NCI-H69 (cell line): ENCODE measurements at regions not wholly inside any gene's neighbourhood (a gene's known extent, or its start where the extent isn't known, plus 50 kb on each side); places are given as distances from the start of the nearest gene placed in this dataset.

Experiments used
- DNase-seq: peaks from one replicate; lab custom pipeline; 2025; lab: John Stamatoyannopoulos, UW

DNA sequence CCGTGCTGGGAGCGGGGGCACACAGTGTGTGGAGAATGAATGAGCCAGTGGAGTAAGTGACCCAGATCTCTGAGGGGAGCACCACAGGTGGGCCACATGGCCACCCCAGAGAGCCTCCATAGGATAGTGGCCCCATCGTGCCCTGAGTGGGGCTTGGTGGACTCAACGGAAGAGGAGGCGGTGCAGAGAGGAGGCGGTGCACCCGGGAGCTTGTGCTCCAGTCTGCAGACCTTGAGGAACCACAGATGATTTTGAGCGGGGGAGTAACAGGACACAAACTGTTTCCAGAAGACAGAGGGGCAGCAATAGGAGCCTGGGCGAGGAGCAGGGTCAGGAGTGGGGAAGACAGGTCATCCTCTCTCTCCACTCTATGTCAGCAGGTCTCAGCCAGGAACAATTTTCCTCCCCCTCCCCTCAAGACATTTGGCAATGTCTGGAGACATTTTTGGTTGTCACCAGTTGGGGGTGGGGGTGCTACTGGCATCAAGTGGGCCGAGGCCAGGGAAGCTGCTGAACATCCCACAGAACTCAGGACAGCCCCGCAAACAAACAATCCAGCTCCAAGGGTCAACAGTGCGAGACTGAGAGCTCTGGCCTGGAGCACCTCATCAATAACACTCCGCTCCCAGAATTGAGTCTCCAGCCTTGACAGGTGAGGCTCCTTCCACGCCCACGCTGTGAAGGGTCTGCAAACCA, 182.2 kb downstream of the USP12 start:
- no peak for DNase-seq

DNA sequence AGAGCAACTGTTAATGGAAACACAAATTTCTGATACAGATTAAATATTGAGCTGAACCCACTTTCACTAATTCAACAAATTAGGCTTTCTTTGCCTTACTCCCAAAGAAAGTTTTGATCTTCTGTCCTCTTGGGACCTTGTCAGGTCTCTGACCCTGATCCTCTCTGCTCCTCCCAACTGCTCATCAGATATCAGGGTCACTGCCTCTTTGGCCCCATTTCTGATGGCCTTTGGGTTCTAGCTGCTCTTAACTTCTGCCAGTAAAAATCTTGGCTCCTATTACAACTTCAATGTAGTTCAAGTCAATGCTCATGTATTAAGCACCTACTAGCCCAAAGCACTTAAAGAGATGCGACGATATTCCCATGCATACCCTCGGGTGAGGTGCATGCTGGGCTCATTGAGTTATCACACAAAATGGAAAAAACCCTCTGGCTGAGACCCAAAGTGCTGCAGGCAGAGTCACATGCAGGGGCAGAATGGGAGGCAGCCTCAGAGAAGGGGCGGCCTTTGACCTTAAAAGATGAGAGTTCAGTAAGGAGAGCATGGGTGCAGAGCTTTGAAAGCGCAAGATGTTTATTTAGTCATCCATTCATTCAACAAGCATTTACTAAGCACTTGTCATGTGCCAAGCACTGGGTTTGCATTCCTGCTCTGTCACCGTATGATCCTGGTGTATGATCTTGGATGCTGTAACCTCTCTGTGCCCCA, 183.4 kb downstream of the USP12 start:
- no peak for DNase-seq

DNA sequence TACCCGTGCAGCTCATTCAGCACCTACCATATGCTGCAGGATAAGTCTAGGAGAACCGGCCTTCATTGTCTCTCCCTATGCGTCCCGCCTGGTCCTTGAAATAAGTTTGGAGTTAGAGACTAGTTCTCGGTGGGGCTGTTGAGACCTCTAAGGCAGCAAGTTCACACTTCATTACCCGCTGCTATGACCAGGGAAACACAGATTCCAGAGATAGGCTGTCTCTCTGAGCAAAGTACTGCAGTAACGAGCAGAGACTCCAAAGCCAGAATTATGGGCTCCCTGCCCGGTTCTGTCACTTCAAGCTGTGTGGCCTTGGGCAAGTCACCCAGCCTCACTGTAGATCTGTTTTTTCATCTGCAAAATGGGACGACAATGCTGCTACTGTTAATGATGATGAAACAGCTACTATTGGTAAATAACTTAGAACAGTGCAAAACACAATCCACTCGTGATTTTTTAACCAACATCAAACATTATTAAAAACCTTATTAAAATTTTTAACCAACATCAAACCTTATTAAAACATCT, 184.1 kb downstream of the USP12 start:
- DNase-seq: no peak

DNA sequence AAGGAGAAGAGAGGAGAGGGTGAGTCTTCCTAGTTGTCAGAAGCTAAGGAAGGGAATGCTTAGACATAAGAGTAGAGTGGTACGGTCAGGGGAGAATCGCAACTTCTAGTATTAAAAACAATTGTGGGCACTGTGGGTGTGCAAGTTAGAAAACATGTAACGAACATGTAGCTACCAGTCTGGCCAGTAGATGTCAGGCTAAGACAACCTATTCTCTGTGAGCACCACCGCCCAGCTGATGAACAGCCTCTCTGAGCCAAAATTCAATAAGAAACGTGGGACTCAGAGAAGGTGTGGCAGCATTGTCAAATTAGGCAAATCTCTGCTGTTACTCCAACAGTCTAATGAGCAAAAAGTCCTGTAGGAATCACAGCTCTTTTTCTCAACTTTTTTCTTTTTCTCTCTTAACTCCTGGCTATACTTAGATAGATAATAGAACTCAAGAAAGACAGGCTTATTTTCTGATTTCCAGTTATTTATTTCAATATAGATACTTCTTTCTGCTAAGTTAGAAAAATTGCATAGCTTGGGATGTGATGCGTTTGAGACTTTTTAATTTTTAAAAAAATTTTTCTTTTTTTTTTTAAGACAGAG, 186.2 kb downstream of the USP12 start:
- DNase-seq: peak; percentile 65

DNA sequence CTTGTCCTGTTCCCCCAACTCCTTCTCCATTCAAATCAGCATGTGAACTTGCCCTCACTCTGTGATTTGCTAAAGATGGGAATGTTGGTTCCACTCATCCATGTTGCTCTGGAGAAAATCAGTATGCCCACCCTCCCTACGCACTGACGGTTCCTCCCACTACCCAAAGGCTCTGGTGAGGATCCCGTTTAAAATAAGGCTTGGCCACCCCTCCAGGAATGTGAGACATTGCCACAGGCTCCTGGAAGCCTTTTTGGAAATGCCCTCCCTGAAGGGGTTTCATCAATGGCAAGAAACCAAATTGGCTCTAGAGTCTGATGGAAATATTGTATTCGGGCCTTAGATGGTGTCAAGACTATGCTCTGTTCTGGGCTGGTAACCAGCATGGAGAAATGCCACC, 187.3 kb downstream of the USP12 start:
- DNase-seq: no peak

DNA sequence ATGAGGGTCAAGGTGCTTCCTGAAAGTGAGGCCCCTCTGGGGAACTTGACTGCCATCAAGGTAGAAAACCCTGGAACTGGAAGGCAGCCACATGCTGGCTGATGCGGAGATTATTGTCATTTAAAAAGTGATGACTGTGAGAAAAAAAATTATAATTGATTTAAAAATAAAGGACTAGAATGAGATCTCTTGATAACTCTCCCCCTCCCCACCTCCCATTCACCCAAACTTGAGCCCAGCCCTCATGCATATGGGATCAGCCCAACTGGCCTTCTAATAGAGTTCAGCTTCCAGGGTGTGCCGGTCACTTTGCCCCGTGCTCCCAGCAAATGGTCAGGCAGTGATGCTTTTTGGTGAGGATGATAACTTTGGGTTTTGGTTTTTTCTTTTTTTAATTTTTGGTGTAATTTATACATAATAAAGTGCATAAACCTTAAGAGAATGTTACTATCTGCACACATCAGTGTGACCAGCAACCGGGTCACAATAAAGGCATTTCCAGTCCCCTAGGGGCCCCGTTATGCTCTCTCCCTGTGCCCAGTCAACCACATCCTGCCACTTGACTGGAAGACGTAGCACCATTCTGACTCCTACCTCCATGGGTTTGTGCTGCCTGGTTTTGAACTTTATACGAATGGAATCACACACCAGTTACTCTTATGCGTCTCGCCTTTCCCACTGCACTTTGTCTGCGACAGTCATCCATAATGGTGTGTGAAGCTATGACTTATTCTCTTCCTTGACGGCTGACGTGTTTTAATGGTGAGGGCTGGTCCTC, 187.9 kb downstream of the USP12 start:
- no peak for DNase-seq

DNA sequence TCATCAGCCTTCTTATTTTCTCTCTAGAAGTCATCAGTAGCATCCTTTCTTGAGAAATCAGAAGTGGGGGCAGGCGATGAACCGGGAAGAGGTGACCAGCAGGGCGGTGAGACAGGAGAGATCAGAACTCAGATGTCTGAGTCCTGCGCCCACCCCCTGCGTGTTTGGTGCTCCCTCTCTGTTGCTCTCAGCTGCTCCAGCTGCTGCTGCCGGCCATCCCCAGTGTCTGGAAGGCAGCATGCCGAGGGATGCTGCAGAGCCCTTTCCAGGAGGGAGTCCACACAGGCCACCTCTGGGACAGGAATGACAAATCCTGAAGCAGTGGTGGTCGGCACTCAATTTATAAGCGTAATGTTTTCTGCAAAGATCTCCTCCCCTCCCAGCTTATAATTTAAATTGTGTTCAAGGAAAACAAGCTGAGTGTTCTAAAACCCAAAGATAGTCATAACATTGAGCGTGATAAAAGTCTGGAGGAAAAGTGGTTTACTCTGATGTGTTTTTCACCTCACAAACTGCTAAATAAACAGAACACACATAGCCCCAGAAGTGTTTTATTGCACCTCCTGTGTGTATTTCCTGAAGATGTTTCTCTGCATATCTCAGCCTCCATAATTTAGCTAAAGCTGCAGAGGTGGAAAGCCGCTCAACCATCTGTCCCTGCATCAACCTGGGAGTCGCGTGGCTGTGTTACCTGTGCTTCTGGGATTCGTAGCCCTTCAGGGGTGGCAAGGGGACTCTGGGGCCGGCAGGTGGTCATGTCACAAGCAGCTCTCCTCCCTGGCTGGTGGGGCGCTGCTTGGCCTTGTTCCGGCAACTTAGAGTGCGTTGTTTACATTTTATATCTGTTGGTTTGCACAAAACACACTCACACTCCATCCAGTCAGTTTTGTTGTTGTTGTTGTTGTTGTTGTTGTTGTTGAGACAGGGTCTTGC, 191.2 kb downstream of the USP12 start:
- DNase-seq: no peak

DNA sequence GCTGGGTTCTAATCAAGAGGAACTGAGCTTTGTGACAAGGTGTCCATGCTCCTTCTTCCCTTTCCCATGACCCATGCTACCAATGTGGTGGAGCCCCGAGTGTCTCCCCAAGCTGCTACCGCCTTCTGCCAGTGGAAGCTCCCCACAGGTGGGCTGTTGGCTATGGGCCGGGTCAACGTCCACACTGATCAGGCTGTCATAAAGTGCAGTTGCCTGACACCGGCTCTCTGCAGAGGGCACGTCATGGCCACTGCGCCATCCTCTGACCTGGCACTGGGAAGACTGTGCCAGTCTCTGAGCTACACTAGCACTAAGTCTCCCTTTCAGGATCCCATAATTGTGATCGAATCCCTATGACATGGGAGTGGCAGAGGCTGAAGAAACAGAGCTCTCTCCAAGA, 192.3 kb downstream of the USP12 start:
- DNase-seq: no peak

DNA sequence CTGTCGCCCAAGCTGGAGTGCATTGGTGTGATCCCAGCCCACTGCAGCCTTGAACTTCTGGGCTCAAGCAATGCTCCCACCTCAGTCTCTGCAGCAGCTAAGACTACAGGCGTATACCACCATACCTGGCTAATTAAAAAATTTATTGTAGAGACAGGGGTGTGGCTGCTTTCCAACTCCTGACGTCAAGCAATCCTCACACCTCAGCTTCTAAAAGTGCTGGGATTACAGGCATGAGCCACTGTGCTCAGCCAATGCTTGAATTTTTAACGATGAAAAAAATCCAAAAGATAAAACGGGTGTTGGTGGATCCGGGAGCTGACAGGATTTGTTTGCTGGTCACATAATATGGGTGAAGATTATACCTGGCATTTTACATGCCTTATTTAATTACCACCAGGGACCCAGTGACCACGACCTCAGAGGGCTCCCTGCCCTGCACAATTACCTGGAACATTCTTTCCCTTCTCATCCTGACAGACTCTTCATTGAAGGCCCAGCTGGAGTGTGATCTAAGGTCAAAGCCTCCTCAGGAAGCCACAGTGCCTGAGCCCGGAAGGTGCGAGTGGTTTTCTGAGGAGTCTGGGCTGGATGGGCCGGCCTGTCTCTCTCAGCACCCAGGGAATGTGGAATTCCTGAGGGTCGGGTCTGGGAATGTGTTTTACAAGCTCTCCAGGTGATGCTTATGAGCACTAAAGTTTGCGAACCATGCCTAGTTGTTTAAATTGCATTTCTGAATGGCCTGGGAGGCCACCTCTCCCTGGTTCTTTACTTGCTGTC, 193.3 kb downstream of the USP12 start:
- DNase-seq: no peak

DNA sequence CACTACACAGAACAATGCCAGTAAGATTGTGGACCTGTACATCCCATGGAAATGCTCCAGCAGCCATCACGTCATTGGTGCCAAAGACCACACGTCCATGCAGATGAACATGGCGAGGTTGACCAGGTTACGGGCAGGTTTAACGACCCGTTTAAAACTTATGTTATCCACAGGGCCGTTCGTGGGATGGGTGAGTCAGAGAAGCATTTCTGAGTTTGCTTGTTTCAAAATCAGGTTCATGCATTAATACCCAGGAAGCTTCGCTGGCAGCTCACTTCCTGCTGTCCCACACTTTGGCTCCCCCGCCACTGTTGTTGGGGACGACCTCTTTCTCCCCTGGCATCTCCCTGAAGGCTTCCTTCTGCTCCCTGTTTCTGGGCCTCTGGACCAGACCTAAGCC, 194.1 kb downstream of the USP12 start:
- DNase-seq: no peak

DNA sequence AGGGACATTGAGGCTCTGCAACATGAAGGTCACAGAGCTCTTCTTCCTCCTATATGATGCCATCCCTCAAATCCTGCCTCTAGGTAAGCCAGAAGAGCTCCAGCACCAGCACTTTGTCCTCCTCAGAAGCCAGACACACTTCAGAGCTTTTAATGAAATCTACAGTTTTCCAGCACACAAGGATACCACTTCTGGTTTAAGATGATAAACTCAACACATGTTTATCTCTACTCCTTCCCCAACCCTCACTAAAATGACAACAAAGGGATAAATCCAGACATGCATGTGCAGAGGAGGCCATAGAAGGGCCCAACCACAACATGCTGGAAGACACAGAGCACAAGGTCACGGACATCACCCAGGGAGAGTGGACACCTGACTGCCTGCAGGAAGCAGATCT, 195.3 kb downstream of the USP12 start:
- no peak for DNase-seq

DNA sequence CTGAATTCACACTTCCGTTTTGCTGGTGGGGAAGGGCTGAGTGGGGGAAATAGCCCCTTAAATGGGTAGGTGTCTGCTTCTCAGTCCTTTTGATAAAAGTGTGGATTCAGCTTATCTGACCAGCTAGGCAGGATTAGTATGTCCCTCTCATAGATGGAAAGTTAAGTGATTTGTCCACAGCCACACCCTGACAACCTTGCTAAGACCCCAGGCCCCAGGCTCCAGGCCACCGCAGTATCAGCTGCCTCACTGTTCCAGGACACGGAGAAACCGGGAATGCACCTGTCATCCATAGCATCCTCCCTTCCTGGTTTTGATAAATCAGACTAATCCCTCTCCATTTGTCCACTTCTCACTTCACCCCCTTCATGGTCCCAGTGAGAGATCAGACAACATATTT, 197.7 kb downstream of the USP12 start:
- no peak for DNase-seq

DNA sequence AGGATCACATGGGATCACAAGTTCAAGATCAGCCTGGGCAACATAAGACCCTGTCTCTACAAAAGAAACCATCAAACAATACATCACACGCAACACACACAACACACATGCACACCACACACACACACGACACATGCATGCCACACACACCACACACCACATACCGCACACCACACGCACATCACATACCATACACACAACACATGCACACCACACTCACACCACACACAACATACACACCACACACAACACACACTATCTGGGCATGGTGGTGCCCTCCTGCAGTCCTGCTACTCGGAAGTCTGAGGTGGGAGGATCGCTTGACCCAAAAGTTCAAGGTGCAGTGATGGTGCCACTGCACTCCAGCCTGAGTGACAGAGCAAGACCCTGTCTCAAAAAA, 198.3 kb downstream of the USP12 start:
- no peak for DNase-seq

DNA sequence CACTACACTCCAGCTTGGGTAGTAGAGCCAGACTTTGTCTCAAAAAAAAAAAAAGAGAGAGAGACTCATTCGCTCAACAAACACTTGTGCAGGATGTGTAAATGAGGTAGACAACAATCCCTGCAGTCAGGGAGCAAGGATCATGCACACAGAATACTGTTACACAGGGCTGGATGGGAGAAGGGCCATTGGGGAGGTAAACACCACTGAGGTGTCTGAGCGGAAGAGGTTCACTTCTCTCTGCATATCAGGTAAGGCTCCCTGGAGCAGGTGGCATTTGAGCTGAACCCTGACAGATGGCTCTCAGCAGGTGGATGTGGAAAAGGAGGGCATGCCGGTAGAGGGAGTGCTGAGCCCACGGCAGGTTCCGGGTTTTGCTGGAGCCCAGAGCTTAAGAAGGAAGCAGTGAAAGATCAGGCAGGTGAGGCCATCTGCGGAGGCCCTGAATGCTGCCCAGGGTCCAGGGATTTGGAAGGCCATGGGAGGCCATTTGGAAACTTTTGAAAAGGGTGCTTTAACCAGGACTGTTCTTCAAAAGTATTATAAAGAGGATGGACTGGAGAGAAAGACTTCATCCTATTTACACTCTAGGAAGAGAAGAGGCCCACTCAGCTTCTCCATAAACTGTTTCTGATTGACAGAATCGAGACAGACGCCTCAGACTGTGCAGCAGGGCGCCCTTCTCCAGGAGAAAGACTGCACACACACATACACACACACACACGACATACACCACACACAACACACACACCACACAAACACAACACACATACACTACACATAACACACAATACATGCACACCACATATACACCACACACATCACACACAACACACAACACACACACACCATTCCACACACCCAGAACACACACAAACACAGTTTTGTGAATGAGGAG, 199.4 kb downstream of the USP12 start:
- DNase-seq: peak; percentile 82

DNA sequence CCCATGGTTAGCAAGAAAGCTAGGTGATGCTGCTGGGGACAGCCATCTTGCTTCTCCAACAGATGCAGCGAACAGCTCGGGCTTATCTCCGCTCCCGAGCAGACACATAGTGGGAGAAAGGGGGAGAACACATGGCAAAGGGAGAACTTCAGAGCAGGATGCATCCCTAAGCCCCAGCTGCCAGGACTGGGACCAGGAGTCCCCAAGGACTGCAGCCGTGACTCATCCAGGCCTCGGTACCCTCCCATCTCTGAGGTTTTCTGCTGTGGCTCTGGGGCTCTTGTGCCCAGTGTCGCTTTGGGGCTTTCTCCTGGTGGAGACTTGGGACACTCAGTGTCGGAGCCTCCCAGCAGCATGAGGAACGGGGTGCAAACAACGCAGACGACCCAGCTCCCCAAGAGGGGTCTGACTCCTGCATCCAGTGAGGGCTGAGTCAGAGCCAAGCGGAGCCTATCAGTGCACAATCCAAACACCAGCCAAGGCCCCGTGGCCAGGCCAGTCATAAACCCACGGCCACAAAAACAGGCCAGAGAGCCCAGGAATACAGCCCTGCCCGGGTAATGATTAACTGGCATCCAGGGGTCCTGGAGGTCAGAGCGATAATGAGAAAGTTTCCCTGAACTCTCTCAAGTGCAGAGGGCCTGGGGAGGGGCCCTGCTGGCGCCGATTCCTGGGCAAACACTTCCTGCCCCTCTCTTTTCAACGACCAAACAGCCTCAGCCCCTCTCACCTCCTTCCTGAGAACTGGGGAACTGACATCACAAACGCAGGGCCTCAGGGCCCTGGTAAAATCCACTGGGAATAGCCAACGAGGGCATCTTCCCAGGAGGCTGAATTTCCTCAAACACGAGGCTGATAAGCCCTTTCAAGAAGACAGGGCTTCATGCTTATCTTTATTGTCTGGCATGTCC, 202.9 kb downstream of the USP12 start:
- DNase-seq: no peak

DNA sequence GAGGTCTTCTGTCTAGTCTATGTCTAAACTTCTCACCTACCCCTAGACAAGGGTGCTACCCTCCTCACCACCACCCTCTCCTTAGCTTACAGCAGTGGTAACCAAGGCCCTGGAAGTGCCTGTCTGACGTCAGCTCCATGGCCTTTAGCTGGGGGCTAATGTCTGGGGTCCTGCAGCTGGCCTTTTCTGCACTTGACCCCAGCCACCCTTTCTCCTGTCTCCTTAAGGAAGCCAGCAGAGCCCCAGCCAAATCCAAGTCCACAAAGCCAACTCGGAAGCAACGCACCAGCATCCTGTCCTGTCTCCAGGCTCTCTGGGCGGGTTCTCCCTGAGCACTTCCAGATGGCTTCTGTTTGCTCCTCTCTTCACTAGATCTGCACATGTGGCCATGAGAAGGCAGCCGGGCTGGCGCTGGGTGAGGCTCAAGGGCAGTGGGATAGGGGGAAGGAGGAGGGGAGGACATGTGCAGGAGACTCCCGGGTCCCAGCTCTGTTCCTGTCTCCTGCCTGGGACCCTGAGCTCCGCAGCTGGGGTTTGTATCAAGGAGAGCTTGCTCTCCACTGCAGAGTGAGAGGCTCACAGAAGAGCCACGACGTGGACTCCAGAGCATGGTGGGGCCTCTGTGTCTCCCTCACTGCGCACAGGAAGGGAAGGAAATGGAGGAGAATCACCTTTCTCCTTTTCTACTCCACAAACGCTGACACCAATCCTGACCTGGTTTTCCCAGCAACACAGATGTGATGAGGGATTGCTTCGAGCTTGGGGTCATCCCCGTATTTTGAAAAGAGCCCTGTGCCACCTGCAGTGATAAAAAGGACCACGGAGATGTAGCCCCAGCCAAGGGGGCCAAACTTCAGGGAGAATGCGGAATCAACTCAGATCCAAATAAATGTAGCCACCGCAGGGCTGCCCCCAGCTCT, 204.2 kb downstream of the USP12 start:
- peak; percentile 47 for DNase-seq

DNA sequence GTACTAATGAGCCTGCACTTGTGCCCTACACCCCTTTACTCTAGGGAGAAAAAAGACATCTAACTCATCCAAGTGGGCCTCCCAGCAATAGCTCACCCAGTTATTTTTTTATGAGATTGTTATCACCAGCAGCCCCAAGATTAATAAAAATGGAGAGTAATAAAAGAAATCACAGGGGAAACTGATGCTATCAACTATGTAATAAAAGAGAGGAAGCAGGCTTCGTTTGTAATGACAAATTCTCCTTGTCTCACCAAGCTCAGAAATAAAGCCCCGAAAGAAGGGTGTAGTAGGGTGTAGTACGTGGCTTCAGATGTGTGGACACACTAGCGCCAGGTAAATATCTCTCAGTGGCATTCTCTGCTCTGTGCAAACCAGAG, 204.9 kb downstream of the USP12 start:
- DNase-seq: no peak
